ENCODE measurements at regions not wholly inside any gene's neighbourhood (a gene's known extent, or its start where the extent isn't known, plus 50 kb on each side); places are given as distances from the start of the nearest gene placed in this dataset.

GRCh38 chr7:19522486-19522885 lies 186.4 kb downstream of the POLR1F start:
- Mint-ChIP-seq H3K9me3 (no peaks in the 10 kb centered on the region), H3K36me3 (no peaks in the 10 kb centered on the region), H3K4me3 (no peak overlapping the region), H3K4me1 (no peaks in the 10 kb centered on the region), H3K27me3 (ENCODE audit: low read depth) (no peaks in the 10 kb centered on the region), H3K27ac (no peak overlapping the region)
- ATAC-seq (no peak), DNase-seq (ENCODE audit: low spot score) (no peak)
- POLR2A ChIA-PET, result no interaction called here
- CTCF ChIA-PET, result no interaction called here
- no peak for TF ChIP-seq FOXP4 (CRISPR knock-in tag; IDR thresholded peaks at IDR 0.05)
- no peak for TF ChIP-seq MXD4 (CRISPR knock-in tag; IDR thresholded peaks at IDR 0.05; ENCODE audit: borderline replicate concordance)
- no peak for TF ChIP-seq ATF1 (CRISPR knock-in tag; IDR thresholded peaks at IDR 0.05)
- TF ChIP-seq CTCF (IDR thresholded peaks at IDR 0.05), result no peak
- TF ChIP-seq TCF7 (CRISPR knock-in tag; IDR thresholded peaks at IDR 0.05; ENCODE audit: low read depth), result no peak
- no peak for TF ChIP-seq FOXP1 (CRISPR knock-in tag; IDR thresholded peaks at IDR 0.05; ENCODE audit: borderline replicate concordance)
- TF ChIP-seq ZBTB43 (CRISPR knock-in tag; IDR thresholded peaks at IDR 0.05), result no peak
- no peak for TF ChIP-seq STAT6 (CRISPR knock-in tag; conservative IDR thresholded peaks at IDR 0.05; ENCODE audit: low read depth)
- no peak for TF ChIP-seq E2F4 (CRISPR knock-in tag; IDR thresholded peaks at IDR 0.05; ENCODE audit: borderline replicate concordance, low read depth)
- TF ChIP-seq NFYB (CRISPR knock-in tag; conservative IDR thresholded peaks at IDR 0.05; ENCODE audit: low read depth), result no peak

GRCh38 chr7:19520392-19520791 lies 188.4 kb downstream of the POLR1F start:
- CTCF ChIA-PET, result no interaction called here
- TF ChIP-seq HMGA2 (CRISPR knock-in tag; IDR thresholded peaks at IDR 0.05) (no peak), ZNF121 (CRISPR knock-in tag; IDR thresholded peaks at IDR 0.05) (no peak), FOXK1 (CRISPR knock-in tag; IDR thresholded peaks at IDR 0.05) (no peak), ZNF671 (CRISPR knock-in tag; IDR thresholded peaks at IDR 0.05) (no peak), ATF3 (CRISPR knock-in tag; conservative IDR thresholded peaks at IDR 0.05) (no peak), ESRRA (CRISPR knock-in tag; IDR thresholded peaks at IDR 0.05; ENCODE audit: borderline replicate concordance) (no peak), ATF1 (CRISPR knock-in tag; IDR thresholded peaks at IDR 0.05) (no peak), ATF6 (CRISPR knock-in tag; IDR thresholded peaks at IDR 0.05) (no peak), ZNF425 (CRISPR knock-in tag; conservative IDR thresholded peaks at IDR 0.05) (no peak), TEAD4 (CRISPR knock-in tag; IDR thresholded peaks at IDR 0.05) (no peak), ZNF138 (CRISPR knock-in tag; conservative IDR thresholded peaks at IDR 0.05) (no peak), ZNF396 (CRISPR knock-in tag; IDR thresholded peaks at IDR 0.05; ENCODE audit: borderline replicate concordance) (no peak)
- Mint-ChIP-seq H3K27me3 (ENCODE audit: low read depth) (no peaks in the 10 kb centered on the region), H3K9me3 (no peaks in the 10 kb centered on the region), H3K36me3 (no peaks in the 10 kb centered on the region), H3K4me3 (no peak overlapping the region), H3K4me1 (no peaks in the 10 kb centered on the region), H3K27ac (no peak overlapping the region)
- no peak for ATAC-seq
- no peak for DNase-seq (ENCODE audit: low spot score)
- POLR2A ChIA-PET, result interaction anchor here (0.6 kb wide), 1 partner anchor 14 kb away, joined by 5 read pairs; no protein-coding TSS in a partner anchor
